Testis (tissue), 2 donors: ENCODE measurements at regions not wholly inside any gene's neighbourhood (a gene's known extent, or its start where the extent isn't known, plus 50 kb on each side); places are given as distances from the start of the nearest gene placed in this dataset.

Experiments
- POLR2A ChIP-seq: fragments of 450-650 bp; IDR thresholded peaks from one replicate; pipeline ENCODE4 v1.6.1; 2017; ENCODE audit warnings: antibody characterized with exemption, mild to moderate bottlenecking, moderate library complexity
- TF ChIP-seq, protein P1 (sequence below), 3 experiments: fragments of 450-650 bp in 2 of 3; fragments of 200-600 bp in 1 of 3; sonication (generic) in 1 of 3; IDR thresholded peaks; one replicate each; pipeline ENCODE4 v1.5.1; 2016 to 2019; ENCODE audit warnings: antibody characterized with exemption in 3 of 3, mild to moderate bottlenecking in 2 of 3, moderate library complexity in 1 of 3

DNA sequence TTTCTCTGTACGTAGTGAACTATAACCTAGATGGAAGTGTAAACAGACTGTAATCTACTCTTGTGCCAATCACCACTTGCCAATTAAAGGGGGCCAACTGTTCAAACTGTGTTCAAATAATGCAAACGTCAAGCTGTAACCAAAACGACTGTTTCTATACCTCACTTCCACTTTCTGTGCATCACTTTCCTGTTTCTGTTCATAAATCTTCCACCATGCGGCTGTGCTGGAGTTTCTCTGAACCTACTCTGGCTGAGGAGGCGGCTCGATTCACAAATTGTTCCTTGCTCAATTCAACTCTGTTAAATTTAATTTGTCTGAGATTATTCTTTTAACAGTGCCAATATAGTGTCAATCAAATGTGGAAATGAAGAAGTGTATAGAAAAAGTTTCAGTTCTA lies 206.7 kb upstream of the TBC1D5 start:
- no peak for TF ChIP-seq POLR2A
- TF ChIP-seq, protein P1, sequence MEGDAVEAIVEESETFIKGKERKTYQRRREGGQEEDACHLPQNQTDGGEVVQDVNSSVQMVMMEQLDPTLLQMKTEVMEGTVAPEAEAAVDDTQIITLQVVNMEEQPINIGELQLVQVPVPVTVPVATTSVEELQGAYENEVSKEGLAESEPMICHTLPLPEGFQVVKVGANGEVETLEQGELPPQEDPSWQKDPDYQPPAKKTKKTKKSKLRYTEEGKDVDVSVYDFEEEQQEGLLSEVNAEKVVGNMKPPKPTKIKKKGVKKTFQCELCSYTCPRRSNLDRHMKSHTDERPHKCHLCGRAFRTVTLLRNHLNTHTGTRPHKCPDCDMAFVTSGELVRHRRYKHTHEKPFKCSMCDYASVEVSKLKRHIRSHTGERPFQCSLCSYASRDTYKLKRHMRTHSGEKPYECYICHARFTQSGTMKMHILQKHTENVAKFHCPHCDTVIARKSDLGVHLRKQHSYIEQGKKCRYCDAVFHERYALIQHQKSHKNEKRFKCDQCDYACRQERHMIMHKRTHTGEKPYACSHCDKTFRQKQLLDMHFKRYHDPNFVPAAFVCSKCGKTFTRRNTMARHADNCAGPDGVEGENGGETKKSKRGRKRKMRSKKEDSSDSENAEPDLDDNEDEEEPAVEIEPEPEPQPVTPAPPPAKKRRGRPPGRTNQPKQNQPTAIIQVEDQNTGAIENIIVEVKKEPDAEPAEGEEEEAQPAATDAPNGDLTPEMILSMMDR (IDR thresholded peaks at IDR 0.05), result no peak
